ENCODE measurements at regions not wholly inside any gene's neighbourhood (a gene's known extent, or its start where the extent isn't known, plus 50 kb on each side); places are given as distances from the start of the nearest gene placed in this dataset.

GRCh38 chr13:40479196-40479845, 187.1 kb downstream of the FOXO1 start:
- no peak overlapping the region for H3K4me2 ChIP-seq (ENCODE audit: low read length, poor library complexity, severe bottlenecking)
- H3K4me3 ChIP-seq (ENCODE audit: insufficient read depth in 1 of 2, low read depth in 1 of 2, low read length in 2 of 2): peak overlapping the region in 1 of 2 experiments; percentile 18
- no peaks in the 10 kb centered on the region for H3K36me3 ChIP-seq (ENCODE audit: control insufficient read depth in 1 of 2, insufficient read depth in 2 of 2, low read depth in 1 of 2, low read length in 2 of 2)
- H3K79me1 ChIP-seq (replicated peaks; ENCODE audit: low read length, poor library complexity, severe bottlenecking): no peaks in the 10 kb centered on the region
- H2BK120ac ChIP-seq (ENCODE audit: low read depth, low read length): no peak overlapping the region
- H4K91ac ChIP-seq (ENCODE audit: low read length): no peak overlapping the region
- H3K4ac ChIP-seq (ENCODE audit: low read depth in 1 of 2, low read length in 2 of 2): no peak overlapping the region
- no peak overlapping the region for H3K14ac ChIP-seq (ENCODE audit: low read length in 2 of 2)
- WGBS: 95% methylated on average over 28 of the region's 28 CpGs
- peaks cover 2% of the 10 kb centered on the region for H3K4me1 ChIP-seq (ENCODE audit: control insufficient read depth, insufficient read depth, low read depth, low read length)
- H2AFZ ChIP-seq (ENCODE audit: low read depth, low read length): no peak overlapping the region
- no peak overlapping the region for H2BK5ac ChIP-seq (ENCODE audit: low read depth, low read length, poor library complexity, severe bottlenecking)
- no peak overlapping the region for H4K8ac ChIP-seq (ENCODE audit: low read length)
- no peak overlapping the region for H2BK15ac ChIP-seq (ENCODE audit: low read depth, poor library complexity, severe bottlenecking)
- no peak overlapping the region for H3K23ac ChIP-seq (ENCODE audit: low read length in 2 of 2)
- H3K18ac ChIP-seq (ENCODE audit: low read depth in 1 of 2, low read length in 2 of 2): no peak overlapping the region
- no peak overlapping the region for H3K27ac ChIP-seq (ENCODE audit: low read length, poor library complexity, severe bottlenecking)
- no peak overlapping the region for H3K9ac ChIP-seq (ENCODE audit: low read length)
- no peaks in the 10 kb centered on the region for H3K9me3 ChIP-seq (ENCODE audit: control insufficient read depth, low read length)
- no peak overlapping the region for H2AK5ac ChIP-seq (ENCODE audit: low read length, severe bottlenecking)
- H2BK12ac ChIP-seq (ENCODE audit: low read length in 2 of 2): no peak overlapping the region
- H3K27me3 ChIP-seq (ENCODE audit: control insufficient read depth in 1 of 2, insufficient read depth in 1 of 2, low read length in 2 of 2): peaks cover 0 to 6% of the 10 kb centered on the region in 2 experiments
- no peak for DNase-seq

GRCh38 chr13:40480012-40480914, 186.2 kb downstream of the FOXO1 start:
- no peak overlapping the region for H2BK12ac ChIP-seq (ENCODE audit: low read length in 2 of 2)
- H3K36me3 ChIP-seq (ENCODE audit: control insufficient read depth in 1 of 2, insufficient read depth in 2 of 2, low read depth in 1 of 2, low read length in 2 of 2): no peaks in the 10 kb centered on the region
- no peak overlapping the region for H3K4me3 ChIP-seq (ENCODE audit: insufficient read depth in 1 of 2, low read depth in 1 of 2, low read length in 2 of 2)
- no peak overlapping the region for H3K14ac ChIP-seq (ENCODE audit: low read length in 2 of 2)
- H3K27ac ChIP-seq (ENCODE audit: low read length, poor library complexity, severe bottlenecking): no peak overlapping the region
- no peak overlapping the region for H2AK5ac ChIP-seq (ENCODE audit: low read length, severe bottlenecking)
- no peak for DNase-seq
- H4K91ac ChIP-seq (ENCODE audit: low read length): no peak overlapping the region
- no peak overlapping the region for H3K4ac ChIP-seq (ENCODE audit: low read depth in 1 of 2, low read length in 2 of 2)
- no peak overlapping the region for H2BK15ac ChIP-seq (ENCODE audit: low read depth, poor library complexity, severe bottlenecking)
- 82% methylated on average over 18 of the region's 19 CpGs for WGBS
- no peaks in the 10 kb centered on the region for H3K9me3 ChIP-seq (ENCODE audit: control insufficient read depth, low read length)
- H3K4me1 ChIP-seq (ENCODE audit: control insufficient read depth, insufficient read depth, low read depth, low read length): peaks cover 2% of the 10 kb centered on the region
- H4K8ac ChIP-seq (ENCODE audit: low read length): no peak overlapping the region
- H3K79me1 ChIP-seq (replicated peaks; ENCODE audit: low read length, poor library complexity, severe bottlenecking): no peaks in the 10 kb centered on the region
- no peak overlapping the region for H3K23ac ChIP-seq (ENCODE audit: low read length in 2 of 2)
- H3K27me3 ChIP-seq (ENCODE audit: control insufficient read depth in 1 of 2, insufficient read depth in 1 of 2, low read length in 2 of 2): peaks cover 0 to 12% of the 10 kb centered on the region in 2 experiments
- H2AFZ ChIP-seq (ENCODE audit: low read depth, low read length): no peak overlapping the region
- H2BK5ac ChIP-seq (ENCODE audit: low read depth, low read length, poor library complexity, severe bottlenecking): no peak overlapping the region
- H2BK120ac ChIP-seq (ENCODE audit: low read depth, low read length): no peak overlapping the region
- no peak overlapping the region for H3K18ac ChIP-seq (ENCODE audit: low read depth in 1 of 2, low read length in 2 of 2)
- H3K4me2 ChIP-seq (ENCODE audit: low read length, poor library complexity, severe bottlenecking): no peak overlapping the region
- no peak overlapping the region for H3K9ac ChIP-seq (ENCODE audit: low read length)

- H3K4me2 ChIP-seq (ENCODE audit: low read length, poor library complexity, severe bottlenecking): no peak overlapping the region
- H3K4me1 ChIP-seq (ENCODE audit: control insufficient read depth, insufficient read depth, low read depth, low read length): peaks cover 2% of the 10 kb centered on the region
- H3K9ac ChIP-seq (ENCODE audit: low read length): no peak overlapping the region
- no peaks in the 10 kb centered on the region for H3K36me3 ChIP-seq (ENCODE audit: control insufficient read depth in 1 of 2, insufficient read depth in 2 of 2, low read depth in 1 of 2, low read length in 2 of 2)
- H3K18ac ChIP-seq (ENCODE audit: low read depth in 1 of 2, low read length in 2 of 2): no peak overlapping the region
- H3K23ac ChIP-seq (ENCODE audit: low read length in 2 of 2): no peak overlapping the region
- H3K14ac ChIP-seq (ENCODE audit: low read length in 2 of 2): no peak overlapping the region
- no peak overlapping the region for H3K27ac ChIP-seq (ENCODE audit: low read length, poor library complexity, severe bottlenecking)
- no peaks in the 10 kb centered on the region for H3K79me1 ChIP-seq (replicated peaks; ENCODE audit: low read length, poor library complexity, severe bottlenecking)
- H2BK12ac ChIP-seq (ENCODE audit: low read length in 2 of 2): no peak overlapping the region
- H2BK5ac ChIP-seq (ENCODE audit: low read depth, low read length, poor library complexity, severe bottlenecking): no peak overlapping the region
- H3K4me3 ChIP-seq (ENCODE audit: insufficient read depth in 1 of 2, low read depth in 1 of 2, low read length in 2 of 2): no peak overlapping the region
- WGBS: 83% methylated on average over 12 of the region's 12 CpGs
- H2AFZ ChIP-seq (ENCODE audit: low read depth, low read length): no peak overlapping the region
- H4K91ac ChIP-seq (ENCODE audit: low read length): no peak overlapping the region
- no peak overlapping the region for H2BK120ac ChIP-seq (ENCODE audit: low read depth, low read length)
- no peaks in the 10 kb centered on the region for H3K9me3 ChIP-seq (ENCODE audit: control insufficient read depth, low read length)
- no peak overlapping the region for H4K8ac ChIP-seq (ENCODE audit: low read length)
- DNase-seq: no peak
- no peak overlapping the region for H2AK5ac ChIP-seq (ENCODE audit: low read length, severe bottlenecking)
- peaks cover 0 to 12% of the 10 kb centered on the region in 2 experiments for H3K27me3 ChIP-seq (ENCODE audit: control insufficient read depth in 1 of 2, insufficient read depth in 1 of 2, low read length in 2 of 2)
- H2BK15ac ChIP-seq (ENCODE audit: low read depth, poor library complexity, severe bottlenecking): no peak overlapping the region
- no peak overlapping the region for H3K4ac ChIP-seq (ENCODE audit: low read depth in 1 of 2, low read length in 2 of 2)
Observed at GRCh38 chr13:40480915-40481516, 185.4 kb downstream of the FOXO1 start.

GRCh38 chr13:40483601-40484000, 182.8 kb downstream of the FOXO1 start:
- Histone ChIP-seq H3K9me3 (ENCODE audit: control insufficient read depth, low read length) (no peaks in the 10 kb centered on the region), H4K8ac (ENCODE audit: low read length) (no peak overlapping the region), H3K36me3 (ENCODE audit: control insufficient read depth in 1 of 2, insufficient read depth in 2 of 2, low read depth in 1 of 2, low read length in 2 of 2) (no peaks in the 10 kb centered on the region), H3K4me2 (ENCODE audit: low read length, poor library complexity, severe bottlenecking) (no peak overlapping the region), H4K91ac (ENCODE audit: low read length) (no peak overlapping the region), H2BK120ac (ENCODE audit: low read depth, low read length) (no peak overlapping the region), H3K18ac (ENCODE audit: low read depth in 1 of 2, low read length in 2 of 2) (no peak overlapping the region), H2AFZ (ENCODE audit: low read depth, low read length) (no peak overlapping the region), H3K4ac (ENCODE audit: low read depth in 1 of 2, low read length in 2 of 2) (no peak overlapping the region), H3K79me1 (replicated peaks; ENCODE audit: low read length, poor library complexity, severe bottlenecking) (no peaks in the 10 kb centered on the region), H3K14ac (ENCODE audit: low read length in 2 of 2) (no peak overlapping the region), H2AK5ac (ENCODE audit: low read length, severe bottlenecking) (no peak overlapping the region), H3K23ac (ENCODE audit: low read length in 2 of 2) (no peak overlapping the region), H3K4me3 (ENCODE audit: insufficient read depth in 1 of 2, low read depth in 1 of 2, low read length in 2 of 2) (no peak overlapping the region), H2BK5ac (ENCODE audit: low read depth, low read length, poor library complexity, severe bottlenecking) (no peak overlapping the region), H3K27ac (ENCODE audit: low read length, poor library complexity, severe bottlenecking) (no peak overlapping the region), H3K27me3 (ENCODE audit: control insufficient read depth in 1 of 2, insufficient read depth in 1 of 2, low read length in 2 of 2) (peaks cover 0 to 12% of the 10 kb centered on the region in 2 experiments), H3K9ac (ENCODE audit: low read length) (no peak overlapping the region), H3K4me1 (ENCODE audit: control insufficient read depth, insufficient read depth, low read depth, low read length) (peaks cover 2% of the 10 kb centered on the region), H2BK12ac (ENCODE audit: low read length in 2 of 2) (no peak overlapping the region), H2BK15ac (ENCODE audit: low read depth, poor library complexity, severe bottlenecking) (no peak overlapping the region)
- DNase-seq: no peak
- 89% methylated on average over 13 of the region's 13 CpGs for WGBS
